IMR-90 (cell line): ENCODE measurements at regions not wholly inside any gene's neighbourhood (a gene's known extent, or its start where the extent isn't known, plus 50 kb on each side); places are given as distances from the start of the nearest gene placed in this dataset.
A peak's percentile ranks its signal among the peaks of the same experiment; 100 is the strongest.

Experiments
- ATAC-seq: fragments of 200-7000 bp; cut with Tn5 transposase; 2 replicates; pipeline ENCODE4 v1.9.1; 2020; ENCODE audit warnings: low read depth, mild to moderate bottlenecking, moderate library complexity
- BruUV-seq: library from RNA; stranded (reverse); fragments of 400-500 nt; replicated peaks from 2 replicates; lab custom pipeline; 2021; lab: Mats Ljungman, UMichigan
- CTCF ChIA-PET: fragments of 300-600 bp; formaldehyde crosslinking; extraction: SDS; loops from one replicate; lab custom pipeline; 2021; ENCODE audit warnings: antibody characterized with exemption; lab: Yijun Ruan, JAX
- POLR2A ChIA-PET: fragments of 300-600 bp; sonication (Branson Sonifier 250); formaldehyde crosslinking; loops from one replicate; lab custom pipeline; 2022; ENCODE audit warnings: antibody characterized with exemption; ENCODE audit not compliant: unreplicated experiment; lab: Charles Lee
- DNase-seq: peaks from one replicate; pipeline ENCODE4 v3.0.0; 2013
- H2AFZ ChIP-seq: replicated peaks from 2 replicates; pipeline ENCODE3; 2013; ENCODE audit warnings: low read length, mild to moderate bottlenecking; ENCODE audit not compliant: poor library complexity
- H2AK5ac ChIP-seq: 2 replicates; pipeline ENCODE4 v1.6.1; 2013; ENCODE audit warnings: low read depth, low read length, inconsistent platforms
- H2AK9ac ChIP-seq: replicated peaks from 2 replicates; pipeline ENCODE3; 2013; ENCODE audit warnings: mild to moderate bottlenecking, low read depth, low read length, moderate library complexity; ENCODE audit not compliant: poor library complexity
- H2BK120ac ChIP-seq: 2 replicates; pipeline ENCODE4 v1.6.1; 2013; ENCODE audit warnings: low read depth, low read length, inconsistent platforms
- H2BK15ac ChIP-seq: 3 replicates; pipeline ENCODE4 v1.6.1; 2013; ENCODE audit warnings: low read depth, low read length, inconsistent platforms
- H2BK20ac ChIP-seq: 2 replicates; pipeline ENCODE4 v1.6.1; 2013; ENCODE audit warnings: low read depth, mild to moderate bottlenecking, inconsistent platforms, low read length, moderate library complexity
- H2BK5ac ChIP-seq: 2 replicates; pipeline ENCODE4 v1.6.1; 2013; ENCODE audit warnings: mild to moderate bottlenecking, low read depth, low read length, inconsistent platforms; ENCODE audit not compliant: poor library complexity, severe bottlenecking
- H3K14ac ChIP-seq: replicated peaks from 2 replicates; pipeline ENCODE4 v1.6.1; 2013; ENCODE audit warnings: low read depth, low read length, inconsistent platforms
- H3K18ac ChIP-seq: 2 replicates; pipeline ENCODE4 v1.6.1; 2013; ENCODE audit warnings: low read depth, low read length, control low read depth
- H3K23ac ChIP-seq: 2 replicates; pipeline ENCODE4 v1.6.1; 2013; ENCODE audit warnings: low read depth, low read length, inconsistent platforms
- H3K27ac ChIP-seq: 2 replicates; pipeline ENCODE4 v1.5.1; 2013; ENCODE audit warnings: mild to moderate bottlenecking, control low read depth, low read length; ENCODE audit not compliant: insufficient read depth
- H3K27me3 ChIP-seq: 2 replicates; pipeline ENCODE4 v1.6.1; 2013; ENCODE audit warnings: low read length; ENCODE audit not compliant: control insufficient read depth, insufficient read depth
- H3K36me3 ChIP-seq: 2 replicates; pipeline ENCODE4 v1.6.1; 2013; ENCODE audit warnings: low read length, mixed read lengths; ENCODE audit not compliant: control insufficient read depth, insufficient read depth
- H3K4ac ChIP-seq: 2 replicates; pipeline ENCODE4 v1.6.1; 2013; ENCODE audit warnings: low read depth, low read length, inconsistent platforms
- H3K4me1 ChIP-seq: 2 replicates; pipeline ENCODE4 v1.6.1; 2013; ENCODE audit warnings: low read length, mixed read lengths; ENCODE audit not compliant: control insufficient read depth, insufficient read depth
- H3K4me2 ChIP-seq: 2 replicates; pipeline ENCODE4 v1.6.1; 2013; ENCODE audit warnings: low read depth, mild to moderate bottlenecking, control low read depth, low read length, moderate library complexity
- H3K4me3 ChIP-seq: 2 replicates; pipeline ENCODE4 v1.5.1; 2013; ENCODE audit warnings: low read depth, mild to moderate bottlenecking, control low read depth, low read length, moderate library complexity; ENCODE audit not compliant: insufficient read depth
- H3K56ac ChIP-seq: 2 replicates; pipeline ENCODE4 v1.6.1; 2013; ENCODE audit warnings: low read length, inconsistent platforms; ENCODE audit not compliant: insufficient read depth; ENCODE audit errors: extremely low read depth
- H3K79me1 ChIP-seq, 2 experiments: 2 replicates each; pipeline ENCODE4 v1.6.1; 2013; ENCODE audit warnings: low read length in 2 of 2, inconsistent platforms in 1 of 2, low read depth in 1 of 2
- H3K9ac ChIP-seq: 2 replicates; pipeline ENCODE4 v1.6.1; 2013; ENCODE audit warnings: low read depth, low read length, control low read depth
- H3K9me1 ChIP-seq: 2 replicates; pipeline ENCODE4 v1.6.1; 2013; ENCODE audit warnings: low read length, inconsistent platforms; ENCODE audit not compliant: insufficient read depth
- H3K9me3 ChIP-seq: 2 replicates; pipeline ENCODE4 v1.6.1; 2013; ENCODE audit warnings: low read length; ENCODE audit not compliant: control insufficient read depth, insufficient read depth
- H4K20me1 ChIP-seq: 2 replicates; pipeline ENCODE4 v1.6.1; 2013; ENCODE audit warnings: low read length, inconsistent platforms; ENCODE audit not compliant: insufficient read depth
- H4K5ac ChIP-seq: 2 replicates; pipeline ENCODE4 v1.6.1; 2013; ENCODE audit warnings: mild to moderate bottlenecking, low read depth, low read length, control low read depth
- H4K8ac ChIP-seq, 2 experiments: 2 replicates each; pipeline ENCODE4 v1.6.1; 2013; ENCODE audit warnings: low read depth in 2 of 2, low read length in 2 of 2, control low read depth in 1 of 2, inconsistent platforms in 1 of 2
- H4K91ac ChIP-seq: 2 replicates; pipeline ENCODE4 v1.6.1; 2013; ENCODE audit warnings: low read depth, low read length, inconsistent platforms; ENCODE audit not compliant: insufficient read depth
- BHLHE40 ChIP-seq: fragments of 150-350 bp; IDR thresholded peaks from 2 replicates; pipeline ENCODE4 v1.6.1; 2016; ENCODE audit warnings: mild to moderate bottlenecking, low read depth, low read length
- CEBPB ChIP-seq: IDR thresholded peaks from 2 replicates; pipeline ENCODE4 v1.6.1; 2012; ENCODE audit warnings: low read depth, low read length, improper control_type of control experiment
- CHD1 ChIP-seq: IDR thresholded peaks from 2 replicates; pipeline ENCODE4 v1.6.1; 2012; ENCODE audit warnings: low read depth, low read length, improper control_type of control experiment
- CTCF ChIP-seq: conservative IDR thresholded peaks from 2 replicates; pipeline ENCODE4 v1.5.1; 2012; ENCODE audit warnings: mild to moderate bottlenecking, low read depth, low read length, improper control_type of control experiment
- MAFK ChIP-seq: IDR thresholded peaks from 2 replicates; pipeline ENCODE4 v1.6.1; 2012; ENCODE audit warnings: low read depth, low read length, improper control_type of control experiment
- USF2 ChIP-seq: fragments of 150-350 bp; IDR thresholded peaks from 2 replicates; pipeline ENCODE4 v1.6.1; 2017; ENCODE audit warnings: mild to moderate bottlenecking, antibody characterized with exemption, low read length, low read depth
- WGBS, 2 experiments: methylation state at CpG; one replicate each; pipeline versions ENCODE4 v1.1.5 to v1.1.7; 2013; ENCODE audit warnings: missing lambda C conversion rate in 2 of 2; ENCODE audit not compliant: insufficient read length in 1 of 2; ENCODE audit errors: extremely low coverage in 2 of 2; 5-methylcytosine and 5-hydroxymethylcytosine counted together
- dilution Hi-C: fragments of 300-500 bp; cut with HindIII; formaldehyde crosslinking; loops from one replicate; pipeline ENCODE4 v1.14.3; 2018; ENCODE audit warnings: low sequenced_read_pairs; ENCODE audit not compliant: unreplicated experiment
- in situ Hi-C: fragments of 300-500 bp; cut with MboI; formaldehyde crosslinking; loops from 3 replicates; pipeline ENCODE4 v1.14.3; 2019; ENCODE audit warnings: low sequenced_read_pairs, inconsistent platforms, mixed read lengths
- intact Hi-C: fragments of 100-400 bp; cut with micrococcal nuclease; formaldehyde crosslinking; loops from 2 replicates; pipeline ENCODE4 v1.10.0; 2022

- TF ChIP-seq BHLHE40 (no peak), CTCF (no peak), USF2 (no peak), CEBPB (no peak), CHD1 (no peak), MAFK (no peak)
- Histone ChIP-seq H3K79me1 (no peaks in the 10 kb centered on the region), H2BK120ac (no peak overlapping the region), H3K9me1 (0 out of 2 replicates have a peak, but pooled peaks cover 3% of the 10 kb centered on the region), H3K4me2 (no peak overlapping the region), H3K56ac (no peak overlapping the region), H4K5ac (no peak overlapping the region), H3K23ac (no peak overlapping the region), H3K9me3 (no peaks in the 10 kb centered on the region), H2BK20ac (no peak overlapping the region), H3K18ac (no peak overlapping the region), H2AK9ac (no peak overlapping the region), H4K8ac (no peak overlapping the region), H4K20me1 (no peaks in the 10 kb centered on the region), H2AK5ac (no peak overlapping the region), H3K36me3 (no peaks in the 10 kb centered on the region), H3K4me1 (peaks cover 9% of the 10 kb centered on the region), H2AFZ (no peak overlapping the region), H3K27me3 (no peaks in the 10 kb centered on the region), H3K14ac (no peak overlapping the region), H3K4ac (no peak overlapping the region), H3K4me3 (no peak overlapping the region), H2BK15ac (0 out of 3 replicates have a peak overlapping the region, but pooled peaks have one; percentile 34), H3K27ac (no peak overlapping the region), H3K9ac (no peak overlapping the region), H2BK5ac (no peak overlapping the region), H4K91ac (no peak overlapping the region)
- ChIA-PET POLR2A (no interaction called here), CTCF (interaction anchor here (0.7 kb wide), 1 partner anchor 616 kb away, joined by 3 read pairs; no protein-coding TSS in a partner anchor)
- in situ Hi-C loops (no loop called here), intact Hi-C loops (no loop called here), dilution Hi-C loops (no loop called here)
- WGBS, 2 experiments = no CpG with 5 or more reads among the region's 2 CpGs
- no TSS peak for BruUV-seq
- no peak for ATAC-seq
- DNase-seq = no peak
Observed at GRCh38 chr3:110795163-110795562, 276.5 kb upstream of the NECTIN3 start.
